H1 (cell line): ENCODE measurements at regions not wholly inside any gene's neighbourhood (a gene's known extent, or its start where the extent isn't known, plus 50 kb on each side); places are given as distances from the start of the nearest gene placed in this dataset.

Experiments
- CTCF ChIA-PET: fragments of 300-600 bp; sonication (Branson Sonifier 250); formaldehyde crosslinking; loops from one replicate; lab custom pipeline; 2021; ENCODE audit not compliant: partially characterized antibody; lab: Charles Lee
- POLR2A ChIA-PET: fragments of 300-600 bp; sonication (Branson Sonifier 250); formaldehyde crosslinking; loops from one replicate; lab custom pipeline; 2021; ENCODE audit warnings: inconsistent platforms; ENCODE audit not compliant: partially characterized antibody; lab: Charles Lee
- DNase-seq, 2 experiments: peaks; one replicate each; pipeline versions ENCODE4 v3.0.0 to v3.0.0-alpha.2; 2010 to 2022; ENCODE audit warnings: low spot score in 2 of 2, low read depth in 1 of 2, mixed read lengths in 1 of 2
- FAIRE-seq: peaks from 2 replicates; lab custom pipeline; 2011; peaks lifted over from hg19 to GRCh38; lab: Jason Lieb, UNC
- H2AFZ ChIP-seq: 2 replicates; pipeline ENCODE4 v1.8.1; 2012; ENCODE audit warnings: low read length, inconsistent platforms
- H2AK5ac ChIP-seq: 2 replicates; pipeline ENCODE4 v1.6.1; 2013; ENCODE audit warnings: low read depth, low read length
- H2BK120ac ChIP-seq: replicated peaks from 2 replicates; pipeline ENCODE3; 2013; ENCODE audit warnings: low read depth, low read length, inconsistent platforms
- H2BK12ac ChIP-seq: 2 replicates; pipeline ENCODE4 v1.6.1; 2013; ENCODE audit warnings: low read depth, low read length
- H2BK15ac ChIP-seq: 2 replicates; pipeline ENCODE4 v1.6.1; 2013; ENCODE audit warnings: low read length
- H2BK20ac ChIP-seq: 2 replicates; pipeline ENCODE4 v1.6.1; 2013; ENCODE audit warnings: low read length
- H2BK5ac ChIP-seq: 2 replicates; pipeline ENCODE4 v1.6.1; 2013; ENCODE audit warnings: low read depth, low read length
- H3K14ac ChIP-seq: 2 replicates; pipeline ENCODE4 v1.6.1; 2013; ENCODE audit warnings: inconsistent platforms; ENCODE audit not compliant: insufficient read length
- H3K18ac ChIP-seq: 2 replicates; pipeline ENCODE4 v1.6.1; 2013; ENCODE audit warnings: low read length; ENCODE audit errors: extremely low read depth
- H3K23ac ChIP-seq: 2 replicates; pipeline ENCODE4 v1.6.1; 2013; ENCODE audit warnings: inconsistent platforms; ENCODE audit not compliant: insufficient read length
- H3K23me2 ChIP-seq: 2 replicates; pipeline ENCODE4 v1.6.1; 2013; ENCODE audit warnings: low read depth, low read length
- H3K27ac ChIP-seq: 2 replicates; pipeline ENCODE4 v1.6.1; 2011; ENCODE audit warnings: low read depth, low read length, inconsistent platforms
- H3K27me3 ChIP-seq, 4 experiments: replicated peaks in 1 of 4; 1 replicate in 1 of 4; 2 replicates in 3 of 4; pipeline versions ENCODE4 v1.6.1 to v1.8.1; 2011 to 2013; ENCODE audit warnings: low read length in 3 of 4, mild to moderate bottlenecking in 3 of 4, inconsistent platforms in 2 of 4, mixed read lengths in 2 of 4, moderate library complexity in 1 of 4; ENCODE audit not compliant: control insufficient read depth in 3 of 4, insufficient read depth in 3 of 4; ENCODE audit errors: extremely low read depth in 1 of 4
- H3K36me3 ChIP-seq, 4 experiments: 2 replicates each; pipeline versions ENCODE4 v1.6.1 to v1.8.1; 2011 to 2013; ENCODE audit warnings: mild to moderate bottlenecking in 4 of 4, low read length in 3 of 4, moderate library complexity in 2 of 4, control low read depth in 1 of 4, inconsistent platforms in 1 of 4; ENCODE audit not compliant: insufficient read depth in 4 of 4, control insufficient read depth in 2 of 4
- H3K4ac ChIP-seq: replicated peaks from 2 replicates; pipeline ENCODE3; 2013; ENCODE audit warnings: low read length, low read depth, mixed read lengths, inconsistent platforms; ENCODE audit not compliant: insufficient read length
- H3K4me1 ChIP-seq, 4 experiments: replicated peaks in 1 of 4; 1 replicate in 1 of 4; 2 replicates in 3 of 4; pipeline versions ENCODE4 v1.6.1 to v1.8.1; 2011 to 2013; ENCODE audit warnings: low read length in 3 of 4, inconsistent platforms in 2 of 4, mixed read lengths in 1 of 4; ENCODE audit not compliant: insufficient read depth in 4 of 4, control insufficient read depth in 3 of 4
- H3K4me2 ChIP-seq, 2 experiments: 2 replicates each; pipeline versions ENCODE4 v1.6.1 to v1.8.1; 2011 to 2013; ENCODE audit warnings: low read depth in 2 of 2, low read length in 2 of 2, control low read depth in 1 of 2, inconsistent platforms in 1 of 2, mild to moderate bottlenecking in 1 of 2; ENCODE audit not compliant: insufficient read depth in 1 of 2
- H3K4me3 ChIP-seq, 4 experiments: fragments of 200-600, 300-600 bp in 1 of 4; sonication (generic), shearing (Covaris generic), sonication (Bioruptor Twin) in 1 of 4; 2 replicates each; pipeline versions ENCODE4 v1.5.1 to v1.8.1; 2011 to 2016; ENCODE audit warnings: low read length in 4 of 4, low read depth in 3 of 4, control low read depth in 2 of 4, inconsistent platforms in 2 of 4, mild to moderate bottlenecking in 2 of 4, mixed read lengths in 1 of 4, moderate library complexity in 1 of 4; ENCODE audit not compliant: insufficient read depth in 2 of 4; ENCODE audit errors: extremely low read depth in 1 of 4
- H3K56ac ChIP-seq: replicated peaks from 2 replicates; pipeline ENCODE3; 2013; ENCODE audit warnings: low read depth, mild to moderate bottlenecking, mixed read lengths, low read length, inconsistent platforms; ENCODE audit not compliant: insufficient read length
- H3K79me1 ChIP-seq: 2 replicates; pipeline ENCODE4 v1.6.1; 2013; ENCODE audit warnings: low read depth, low read length, control low read depth
- H3K79me2 ChIP-seq, 2 experiments: 2 replicates each; pipeline versions ENCODE4 v1.6.1 to v1.8.1; 2012 to 2013; ENCODE audit warnings: low read length in 2 of 2, mild to moderate bottlenecking in 2 of 2, inconsistent platforms in 1 of 2; ENCODE audit not compliant: insufficient read depth in 2 of 2, control insufficient read depth in 1 of 2
- H3K9ac ChIP-seq, 4 experiments: replicated peaks in 1 of 4; 1 replicate in 1 of 4; 2 replicates in 3 of 4; pipeline versions ENCODE4 v1.6.1 to v1.8.1; 2011 to 2013; ENCODE audit warnings: low read depth in 3 of 4, low read length in 3 of 4, control low read depth in 2 of 4, mild to moderate bottlenecking in 2 of 4, moderate library complexity in 2 of 4, inconsistent platforms in 1 of 4; ENCODE audit errors: extremely low read depth in 1 of 4
- H3K9me3 ChIP-seq, 2 experiments: 2 replicates each; pipeline versions ENCODE4 v1.6.1 to v1.8.1; 2012 to 2013; ENCODE audit warnings: mild to moderate bottlenecking in 2 of 2, moderate library complexity in 2 of 2, control low read depth in 1 of 2, inconsistent platforms in 1 of 2, low read depth in 1 of 2, low read length in 1 of 2, mixed read lengths in 1 of 2; ENCODE audit not compliant: insufficient read depth in 2 of 2
- H4K20me1 ChIP-seq, 2 experiments: replicated peaks in 1 of 2; 2 replicates each; pipeline versions ENCODE3 to v1.8.1; 2011 to 2013; ENCODE audit warnings: inconsistent platforms in 2 of 2, low read length in 2 of 2, mild to moderate bottlenecking in 1 of 2; ENCODE audit not compliant: insufficient read depth in 2 of 2, control insufficient read depth in 1 of 2
- H4K5ac ChIP-seq: 2 replicates; pipeline ENCODE4 v1.6.1; 2013; ENCODE audit warnings: low read length, low read depth, mixed read lengths, inconsistent platforms; ENCODE audit not compliant: insufficient read length
- H4K8ac ChIP-seq: 2 replicates; pipeline ENCODE4 v1.8.0; 2013; ENCODE audit warnings: mild to moderate bottlenecking, moderate library complexity, low read length, inconsistent platforms; ENCODE audit not compliant: insufficient read depth; ENCODE audit errors: extremely low read depth
- H4K91ac ChIP-seq: replicated peaks from 2 replicates; pipeline ENCODE3; 2013; ENCODE audit warnings: low read length, mixed read lengths, inconsistent platforms; ENCODE audit not compliant: insufficient read length
- POLR2AphosphoS5 ChIP-seq: IDR thresholded peaks from 2 replicates; pipeline ENCODE4 v1.6.1; 2011; ENCODE audit warnings: low read depth, low read length
- WGBS, 2 experiments: shearing (Covaris generic) in 1 of 2; methylation state at CpG; one replicate each; pipeline versions ENCODE4 v1.1.6 to v1.1.7; 2013 to 2015; ENCODE audit warnings: low lambda C conversion rate in 2 of 2, mixed read lengths in 2 of 2, inconsistent platforms in 1 of 2, low coverage in 1 of 2, missing lambda C conversion rate in 1 of 2; ENCODE audit not compliant: insufficient replicate concordance in 2 of 2, insufficient coverage in 1 of 2, insufficient read length in 1 of 2; ENCODE audit errors: extremely low coverage in 1 of 2, missing lambda C conversion rate in 1 of 2; 5-methylcytosine and 5-hydroxymethylcytosine counted together

DNA sequence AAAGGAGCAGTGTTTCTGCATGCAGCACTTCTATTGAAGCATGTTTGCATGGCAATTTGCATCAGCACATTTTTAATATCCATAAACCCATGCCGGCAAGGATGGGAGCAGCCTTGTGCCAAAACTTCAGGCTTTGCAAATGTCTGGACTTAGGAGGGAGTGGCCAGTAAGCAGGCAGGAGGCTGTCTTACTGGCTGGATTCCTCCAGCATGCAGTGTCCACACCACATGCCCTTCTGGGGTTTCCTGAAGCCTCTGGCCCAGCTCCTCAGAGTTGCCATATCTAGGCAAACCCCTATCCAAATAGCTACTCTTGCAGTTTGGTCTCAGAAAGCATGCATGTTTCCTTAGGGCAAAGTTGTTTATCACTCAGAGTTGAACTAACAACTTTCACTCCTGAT is 139.1 kb upstream of the MRPS22 start:
- 92% methylated on average over 1 of the region's 1 CpG; no CpG with 5 or more reads in 1 of the 2 experiments for WGBS, 2 experiments
- no peak for FAIRE-seq

More for the DNA sequence above, 139.1 kb upstream of the MRPS22 start:
- no peak overlapping the region for H4K5ac ChIP-seq
- peaks cover 10 to 28% of the 10 kb centered on the region in 2 experiments; a peak in 3 of 4 replicates for H3K9me3 ChIP-seq
- H3K23me2 ChIP-seq = no peaks in the 10 kb centered on the region
- peaks cover 0 to 2% (median 0%) of the 10 kb centered on the region in 4 experiments; a peak in 1 of 7 replicates for H3K4me1 ChIP-seq
- no peak overlapping the region for H3K27ac ChIP-seq
- no peak overlapping the region for H3K4me3 ChIP-seq
- no peak for TF ChIP-seq POLR2AphosphoS5
- H4K8ac ChIP-seq = no peak overlapping the region
- H2BK120ac ChIP-seq = no peak overlapping the region
- H3K23ac ChIP-seq = no peak overlapping the region
- H4K20me1 ChIP-seq = no peaks in the 10 kb centered on the region
- ChIA-PET POLR2A (no interaction called here), CTCF (interaction anchor here (0.6 to 2.4 kb wide), 2 partner anchors 42 to 93 kb away, joined by 3 to 8 read pairs; no protein-coding TSS in a partner anchor)
- no peak for DNase-seq
- H3K36me3 ChIP-seq = no peaks in the 10 kb centered on the region
- no peak overlapping the region for H2AK5ac ChIP-seq
- H3K4me2 ChIP-seq = no peak overlapping the region
- H4K91ac ChIP-seq = no peak overlapping the region
- H3K56ac ChIP-seq = no peak overlapping the region
- H3K79me2 ChIP-seq = no peaks in the 10 kb centered on the region
- no peak overlapping the region for H3K4ac ChIP-seq
- no peaks in the 10 kb centered on the region for H3K79me1 ChIP-seq
- peaks cover 0 to 2% (median 0%) of the 10 kb centered on the region in 4 experiments; a peak in 1 of 7 replicates for H3K27me3 ChIP-seq
- no peak overlapping the region for H3K9ac ChIP-seq
- H2BK20ac ChIP-seq = no peak overlapping the region
- no peak overlapping the region for H2BK12ac ChIP-seq
- H2AFZ ChIP-seq = no peak overlapping the region
- H2BK15ac ChIP-seq = no peak overlapping the region
- H3K14ac ChIP-seq = no peak overlapping the region
- no peak overlapping the region for H3K18ac ChIP-seq
- H2BK5ac ChIP-seq = no peak overlapping the region
